OCI-M2 (cell line): ENCODE measurements at regions not wholly inside any gene's neighbourhood (a gene's known extent, or its start where the extent isn't known, plus 50 kb on each side); places are given as distances from the start of the nearest gene placed in this dataset.

Source experiments
- DNase-seq: peaks from one replicate; lab custom pipeline; 2025; ENCODE audit not compliant: unreplicated experiment; lab: John Stamatoyannopoulos, UW

DNA sequence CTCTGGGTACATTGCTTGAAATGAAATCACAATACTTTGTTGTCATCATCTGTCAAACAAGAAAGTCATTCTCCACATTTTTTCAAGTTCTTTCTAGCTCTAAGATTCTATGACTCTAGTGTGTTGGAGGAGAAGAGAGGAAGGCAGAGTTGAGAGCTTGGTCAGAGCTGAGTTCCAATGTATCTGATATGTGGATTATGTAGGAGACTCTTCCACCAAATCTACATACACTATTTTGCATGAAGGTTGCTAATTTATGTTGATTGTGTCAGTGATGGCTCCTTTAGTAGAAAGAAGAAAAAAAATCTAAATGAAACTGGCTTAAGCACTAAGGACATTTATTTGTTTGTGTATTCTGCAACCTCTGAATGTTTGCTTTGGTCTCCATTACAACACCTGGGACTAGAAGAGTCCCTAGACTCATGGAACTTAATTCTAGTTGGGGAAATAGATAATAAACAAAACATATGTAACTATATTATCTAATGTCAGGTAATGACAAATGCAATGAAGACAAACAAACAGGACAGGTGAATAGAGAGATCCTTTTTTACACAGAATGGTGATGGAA lies 691.9 kb downstream of the UQCRFS1 start:
- DNase-seq: no peak

DNA sequence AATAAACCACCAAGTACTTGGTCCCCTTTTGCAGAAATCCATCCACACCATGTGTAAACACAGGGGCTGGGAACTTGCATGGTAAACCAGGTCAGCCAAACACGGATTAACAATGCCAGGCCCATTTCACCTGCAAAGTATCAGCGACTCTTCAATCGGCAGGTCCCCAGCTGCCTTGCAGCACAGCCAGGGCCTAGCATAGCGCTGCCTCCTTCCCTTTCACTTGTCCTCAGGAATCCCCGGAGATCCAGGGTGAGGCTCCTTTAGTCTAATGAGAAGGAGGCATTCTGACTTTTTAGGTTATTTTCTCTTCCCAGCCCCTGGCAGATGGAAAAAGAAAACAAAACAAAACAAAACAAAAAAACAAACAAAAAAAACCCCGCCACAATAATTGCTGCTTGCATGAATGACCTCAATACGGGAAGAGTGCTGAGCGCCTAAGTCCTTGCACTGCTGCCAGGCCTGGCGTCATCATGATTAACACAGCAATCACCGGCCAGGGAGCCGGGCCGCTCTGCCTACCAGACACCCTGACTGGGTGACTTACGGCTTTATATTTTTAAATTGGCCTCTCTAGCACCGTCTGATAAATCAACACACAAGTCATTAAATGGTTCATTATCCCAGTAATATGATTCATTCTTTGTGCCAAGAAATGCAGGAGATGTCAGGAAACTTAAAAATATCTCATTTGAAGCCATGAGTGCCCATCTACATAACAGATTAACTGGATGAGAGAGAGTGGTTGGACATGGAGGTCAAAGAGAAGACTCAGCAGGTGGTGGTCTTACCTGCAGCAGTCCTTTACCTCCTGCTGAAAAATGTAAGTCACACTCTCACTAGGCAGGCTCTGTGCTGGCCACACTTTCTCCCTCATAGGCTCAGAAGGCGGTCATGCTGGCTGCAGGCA lies 692.7 kb downstream of the UQCRFS1 start:
- no peak for DNase-seq

DNA sequence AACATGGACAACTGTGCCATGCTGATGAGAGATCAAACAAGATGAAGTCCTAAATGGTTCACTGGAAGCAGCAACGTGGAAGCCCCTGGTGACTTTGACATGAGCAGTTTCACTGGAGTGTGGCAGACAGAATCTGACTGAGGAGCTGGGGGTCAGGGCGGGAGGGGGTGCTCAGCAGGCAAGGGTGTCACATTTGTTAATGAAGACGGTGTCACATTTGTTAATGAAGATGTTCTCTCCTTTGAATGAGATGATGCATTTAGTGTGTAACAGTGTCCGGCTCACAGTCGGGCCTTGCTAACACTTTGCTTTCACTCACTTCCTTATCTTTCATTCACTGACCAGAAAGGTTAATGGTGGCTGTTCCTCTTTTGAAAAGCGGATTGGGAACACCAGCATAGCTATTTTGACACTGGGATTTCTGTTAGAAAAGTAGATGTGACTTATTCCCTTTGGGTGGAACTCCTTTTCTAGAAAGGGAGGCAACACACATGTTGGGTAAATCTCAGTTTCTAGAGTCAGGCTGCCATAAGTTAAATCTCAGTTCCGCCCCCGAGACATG lies 693.7 kb downstream of the UQCRFS1 start:
- DNase-seq: no peak

DNA sequence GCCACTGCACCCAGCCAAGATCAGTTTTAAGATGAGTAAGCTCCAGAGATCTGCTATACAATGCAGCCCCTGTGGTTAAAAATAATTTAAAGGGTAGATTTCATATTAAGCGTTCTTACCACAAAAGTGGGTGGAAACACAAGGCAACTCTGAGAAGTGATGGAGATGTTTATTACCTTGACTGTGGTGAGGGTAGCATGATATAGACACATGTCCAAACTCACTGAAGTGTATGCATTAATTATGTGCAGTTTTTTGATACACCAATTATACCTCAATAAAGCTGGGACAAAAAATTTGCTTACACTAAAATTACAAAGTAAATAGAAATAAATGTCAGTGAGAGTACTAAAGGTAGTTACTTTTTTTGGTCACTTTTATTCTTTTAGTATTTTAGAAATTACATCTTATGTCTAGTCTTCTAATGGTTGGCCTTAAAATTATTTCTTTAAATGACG lies 696.5 kb downstream of the UQCRFS1 start:
- no peak for DNase-seq

DNA sequence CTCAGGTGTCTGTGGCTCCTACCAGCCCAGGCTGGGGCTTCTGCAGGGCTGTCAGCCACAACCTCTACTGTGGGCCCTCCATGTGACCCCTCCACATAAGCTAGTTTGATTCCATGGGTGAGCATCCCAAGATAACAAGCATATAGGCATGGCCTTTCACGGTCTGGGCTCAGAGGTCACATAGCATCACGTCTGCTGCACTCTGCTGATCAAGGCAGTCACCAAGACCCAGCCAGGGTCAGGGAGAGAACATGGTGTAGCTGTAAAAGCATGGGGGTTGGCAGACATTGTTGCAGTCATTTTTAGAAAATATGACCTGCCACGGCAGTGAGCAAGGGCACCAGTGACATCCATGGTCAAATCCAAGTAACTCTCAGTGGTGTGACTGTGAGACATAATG lies 698.8 kb downstream of the UQCRFS1 start:
- no peak for DNase-seq

DNA sequence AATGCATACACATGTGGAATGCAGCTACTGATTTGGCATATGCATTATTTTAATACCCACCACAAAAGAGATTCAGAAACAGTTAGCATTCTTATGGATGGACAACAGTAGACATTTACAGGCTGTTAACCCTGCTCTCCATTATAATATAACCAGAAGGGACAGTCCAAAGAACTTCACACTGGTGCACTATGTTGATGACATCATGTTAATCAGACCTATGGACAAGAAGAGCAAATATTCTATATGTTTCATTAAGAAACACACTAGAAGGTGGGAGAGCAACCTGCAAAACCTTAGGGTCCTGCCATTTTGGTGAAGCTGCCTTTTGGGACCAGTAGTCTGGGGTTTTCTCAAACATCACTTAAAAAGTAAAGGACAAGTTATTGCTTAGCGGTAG lies 701.3 kb downstream of the UQCRFS1 start:
- no peak for DNase-seq

DNA sequence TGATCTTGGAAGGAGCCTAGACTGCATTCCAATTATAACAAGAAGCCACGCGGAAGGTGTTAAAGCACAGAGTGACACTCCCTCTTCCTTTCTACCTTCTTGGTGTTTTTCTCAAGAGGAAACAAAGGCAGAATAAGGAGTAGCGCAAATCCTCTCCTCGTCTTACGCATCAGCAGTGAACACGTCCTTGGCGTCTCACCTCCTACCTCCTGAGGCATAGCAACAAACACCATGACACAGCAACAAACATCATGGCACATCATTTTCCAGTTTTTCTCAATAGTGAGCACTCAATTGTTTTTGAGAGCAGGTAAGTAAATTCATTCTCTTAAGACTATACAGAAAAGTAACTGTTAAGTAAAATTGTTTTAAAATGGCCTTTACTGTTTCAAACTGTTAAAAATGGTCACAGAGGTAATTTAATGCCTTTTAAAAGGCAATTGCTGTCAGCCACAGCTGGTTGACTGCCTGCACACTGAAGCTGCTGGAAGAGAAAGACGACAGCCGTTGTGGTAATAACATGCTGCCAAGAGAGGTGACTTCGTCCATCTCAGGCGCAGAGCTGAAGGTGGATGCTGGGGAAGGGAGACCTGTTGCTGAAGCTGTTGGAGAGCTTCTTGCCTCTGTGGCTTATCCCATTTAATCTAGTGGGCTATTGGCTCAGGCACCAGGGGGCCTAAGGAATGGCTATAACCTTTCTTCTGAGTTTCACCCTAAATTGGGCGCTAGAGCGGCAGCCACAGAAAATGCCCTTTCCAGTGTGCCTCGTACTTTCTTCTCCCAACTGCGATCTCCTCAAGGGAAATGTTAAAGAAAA lies 703.7 kb downstream of the UQCRFS1 start:
- no peak for DNase-seq

DNA sequence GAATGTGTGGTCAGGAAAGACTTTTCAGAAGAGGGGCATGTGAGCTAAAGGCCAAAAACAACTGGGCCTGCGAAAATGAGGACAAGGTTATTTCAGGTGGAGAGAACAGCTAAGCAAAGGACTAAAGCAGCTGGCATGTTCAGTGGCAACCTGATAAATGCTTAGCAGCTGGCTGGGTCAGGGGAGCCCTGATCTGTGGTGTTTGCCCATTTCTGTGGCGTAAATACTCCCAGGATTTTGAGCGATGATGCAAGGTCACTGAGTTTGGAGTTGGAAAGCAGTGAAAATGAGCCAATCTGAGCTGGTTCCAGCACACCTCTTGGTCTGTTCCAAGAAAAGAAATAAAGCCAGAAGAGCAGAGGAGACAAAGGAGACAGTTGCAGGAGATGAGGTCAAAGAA lies 704.3 kb downstream of the UQCRFS1 start:
- DNase-seq: no peak

DNA sequence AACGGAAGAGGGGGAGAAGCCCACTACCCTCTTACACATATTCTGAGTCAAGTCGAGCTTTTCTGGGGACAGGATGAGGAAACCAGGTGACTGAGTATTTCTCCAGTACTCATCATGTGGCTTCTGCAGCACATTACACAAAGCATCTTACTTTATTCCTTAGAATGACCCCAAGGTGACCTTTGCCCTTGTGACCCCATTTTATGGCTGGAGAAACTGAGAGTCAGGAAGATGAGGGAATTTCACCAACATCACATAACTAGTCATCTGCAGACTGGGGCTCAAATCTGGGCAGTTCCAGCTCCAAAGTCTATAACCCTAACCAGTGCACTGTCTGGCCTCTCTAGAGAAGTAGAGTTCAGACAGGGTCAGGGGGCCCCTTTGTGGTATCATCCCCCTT lies 707.0 kb downstream of the UQCRFS1 start:
- DNase-seq: no peak

DNA sequence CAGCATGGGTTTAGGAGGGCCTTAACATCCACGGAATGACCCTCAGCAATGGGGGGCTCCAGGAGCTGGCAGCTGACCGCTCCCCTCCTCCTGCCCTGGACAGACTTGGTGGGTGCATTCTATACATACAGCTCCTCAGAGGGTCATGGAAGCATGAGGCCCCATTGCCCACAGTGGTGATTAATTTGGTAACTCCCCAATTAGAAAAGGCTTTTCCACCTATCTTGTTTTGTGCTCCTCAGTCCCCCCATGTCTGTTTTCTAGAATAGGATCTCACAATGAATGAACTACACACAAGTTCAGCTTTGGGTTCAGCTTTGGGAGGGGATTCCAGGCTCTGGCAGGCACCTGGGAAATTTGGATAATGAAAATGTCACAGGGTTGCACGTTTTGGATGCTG lies 707.8 kb downstream of the UQCRFS1 start:
- no peak for DNase-seq

DNA sequence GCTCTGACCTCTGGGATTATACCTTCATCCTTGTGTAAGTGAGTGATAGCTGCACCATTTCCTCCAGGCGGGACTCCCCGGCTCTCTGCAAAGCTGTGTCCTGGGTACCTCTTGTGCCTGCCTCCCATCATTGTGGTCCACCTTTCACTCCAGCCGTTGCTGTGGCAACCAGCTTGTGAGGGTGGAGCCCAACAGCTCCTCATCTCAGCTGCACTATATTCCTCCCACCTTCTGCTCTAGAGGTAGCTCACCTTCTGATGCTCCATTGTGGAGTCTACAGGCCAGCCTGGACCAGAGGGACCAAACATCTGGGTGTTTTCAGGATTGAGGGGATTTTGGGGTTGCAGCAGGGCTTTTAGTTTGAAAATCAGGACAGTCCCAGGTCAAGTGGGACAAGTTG lies 708.2 kb downstream of the UQCRFS1 start:
- no peak for DNase-seq

DNA sequence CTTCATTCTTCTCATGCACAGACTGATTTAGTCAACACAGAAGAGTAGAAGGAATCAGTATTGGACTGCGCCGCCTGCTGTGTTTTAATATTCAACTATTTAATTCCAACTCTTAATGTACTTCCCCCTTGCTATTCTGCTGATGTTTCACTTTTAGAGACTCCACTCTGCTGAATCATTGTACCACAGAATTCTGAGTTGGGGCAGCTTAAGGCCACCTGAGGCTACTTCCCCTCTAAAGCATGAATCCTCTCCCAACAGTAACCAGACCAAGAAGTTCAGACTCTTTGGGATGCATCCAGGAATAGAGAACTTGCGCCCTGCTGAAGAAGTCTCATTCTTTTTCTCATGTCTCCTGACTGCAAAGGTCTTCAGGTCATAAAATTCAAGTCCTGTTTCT lies 708.8 kb downstream of the UQCRFS1 start:
- DNase-seq: no peak

DNA sequence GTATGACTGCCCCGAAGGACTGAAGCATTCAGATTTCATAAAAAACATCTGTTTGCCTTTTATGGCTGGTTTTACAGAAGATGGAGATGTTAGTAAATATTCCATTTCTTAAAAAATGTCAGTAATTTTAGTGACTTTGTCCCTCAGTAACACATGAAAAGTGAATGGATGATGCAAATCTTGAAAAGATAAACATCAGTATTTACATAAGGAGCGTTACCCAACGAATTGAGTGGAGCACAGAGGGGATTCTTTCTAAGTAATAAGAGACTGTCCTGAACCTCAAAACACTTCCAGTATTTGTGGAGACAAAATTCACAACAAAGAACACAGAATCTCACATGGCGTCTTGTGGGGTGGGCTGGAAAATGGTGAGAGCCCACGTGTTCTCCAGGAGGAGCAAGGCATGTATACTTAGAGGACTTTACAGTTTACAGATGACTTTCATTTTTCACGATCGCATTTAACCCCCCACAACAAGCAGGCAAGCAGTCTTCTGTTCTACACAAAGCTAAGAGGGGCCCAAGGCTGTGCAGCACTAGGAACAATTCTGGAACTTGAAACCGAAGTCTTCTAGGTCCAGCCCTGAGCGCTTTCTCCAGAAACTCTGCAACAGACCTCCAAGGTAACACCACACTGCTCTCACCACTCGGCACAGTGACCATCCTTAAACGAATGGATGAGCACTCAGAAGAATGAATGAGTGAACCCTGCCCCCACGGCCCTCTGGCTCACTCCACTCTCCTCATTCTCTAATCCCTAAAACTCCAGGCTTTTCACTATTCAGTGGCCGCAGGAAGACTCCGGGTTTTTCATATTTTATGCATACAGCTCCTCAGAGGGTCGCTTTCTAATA lies 709.8 kb downstream of the UQCRFS1 start:
- no peak for DNase-seq

DNA sequence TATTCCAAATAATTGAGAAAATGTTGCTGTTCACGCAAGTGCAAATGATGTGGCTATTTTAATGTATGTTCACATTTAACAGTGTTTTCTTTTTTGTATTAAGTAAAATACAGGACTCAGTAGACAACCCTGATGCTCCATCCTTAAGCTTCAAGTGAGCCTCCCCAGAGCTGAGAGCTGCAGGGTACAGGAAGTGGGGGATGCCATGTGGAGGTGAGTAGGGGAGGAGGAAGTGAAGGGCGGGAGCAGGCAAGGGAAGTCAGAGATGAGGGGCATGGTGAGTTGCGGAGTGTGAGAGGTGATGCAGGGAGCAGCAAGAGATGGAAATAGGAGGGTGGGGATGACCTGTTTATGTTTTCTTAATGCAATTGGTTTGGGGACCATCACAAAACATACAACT lies 711.0 kb downstream of the UQCRFS1 start:
- no peak for DNase-seq

DNA sequence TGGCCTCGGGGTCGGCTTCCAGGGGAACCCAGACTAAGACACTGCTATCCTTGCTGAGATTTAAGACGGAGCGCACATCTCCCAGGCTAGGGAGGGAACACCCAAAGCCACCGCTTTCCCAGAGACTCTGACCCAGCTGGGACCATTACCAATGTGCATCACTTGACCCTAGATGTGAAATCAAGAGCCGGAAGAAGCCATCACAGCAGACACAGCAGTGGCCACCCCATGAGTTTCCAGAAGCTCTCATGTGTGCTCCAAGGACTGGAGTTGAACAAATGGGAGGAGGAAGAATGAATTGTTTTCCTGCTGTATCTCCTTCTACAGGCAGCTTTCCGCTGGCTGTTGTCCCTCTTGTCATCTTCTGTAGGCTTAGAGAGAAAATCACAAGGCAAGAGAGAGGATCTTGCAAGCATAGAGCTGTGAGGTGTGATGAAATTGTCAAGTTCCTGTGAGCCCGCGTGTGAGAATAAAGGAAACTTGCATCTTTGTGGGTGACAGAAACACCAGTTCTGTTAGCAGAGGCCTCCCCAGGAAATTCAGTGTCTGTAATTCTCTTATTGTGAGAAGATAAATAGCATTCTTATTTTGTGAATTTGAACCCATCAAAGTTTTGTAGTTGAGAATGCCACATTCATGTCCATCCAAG lies 711.8 kb downstream of the UQCRFS1 start:
- DNase-seq: no peak

DNA sequence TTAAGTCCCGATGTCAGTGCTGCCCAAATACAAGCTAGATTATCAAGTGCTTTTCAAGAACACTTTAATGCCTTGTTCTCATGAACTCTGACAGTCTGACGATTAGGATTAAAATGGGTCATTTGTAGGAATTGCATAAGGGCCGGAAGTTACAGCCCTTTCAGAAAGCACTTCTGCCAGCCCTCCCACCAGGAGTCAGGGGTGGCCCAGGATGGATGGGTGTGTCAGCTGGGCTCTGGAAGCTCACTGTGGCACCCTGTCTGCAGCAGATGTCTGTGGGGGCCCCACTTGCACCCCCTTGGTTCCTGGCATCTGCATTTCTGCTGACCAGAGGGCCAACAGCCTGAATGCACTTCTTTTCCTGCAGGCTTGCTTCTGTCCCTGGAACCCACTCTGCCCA lies 712.7 kb downstream of the UQCRFS1 start:
- DNase-seq: no peak

DNA sequence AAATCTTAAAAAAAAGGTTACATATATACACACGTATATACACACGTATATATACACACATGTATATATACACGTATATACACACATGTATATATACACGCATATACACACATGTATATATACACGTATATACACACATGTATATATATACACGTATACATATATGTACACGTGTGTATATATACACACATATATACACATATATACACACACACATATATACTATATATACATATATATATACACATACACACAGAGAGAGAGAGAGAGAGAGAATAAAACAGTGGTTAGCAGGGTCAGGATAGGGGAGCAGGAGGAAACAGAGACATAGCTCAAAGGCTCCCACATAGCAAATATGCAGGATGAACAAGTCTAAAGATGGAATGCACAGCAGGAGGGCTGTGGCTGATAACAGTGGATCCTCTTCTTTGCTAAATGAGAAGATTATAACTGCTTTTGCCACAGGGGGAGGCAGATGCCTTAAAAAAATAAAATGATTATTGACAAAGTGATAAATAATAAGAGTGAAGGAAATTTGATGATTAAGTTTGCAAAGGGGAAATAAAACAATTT lies 714.5 kb downstream of the UQCRFS1 start:
- DNase-seq: no peak

DNA sequence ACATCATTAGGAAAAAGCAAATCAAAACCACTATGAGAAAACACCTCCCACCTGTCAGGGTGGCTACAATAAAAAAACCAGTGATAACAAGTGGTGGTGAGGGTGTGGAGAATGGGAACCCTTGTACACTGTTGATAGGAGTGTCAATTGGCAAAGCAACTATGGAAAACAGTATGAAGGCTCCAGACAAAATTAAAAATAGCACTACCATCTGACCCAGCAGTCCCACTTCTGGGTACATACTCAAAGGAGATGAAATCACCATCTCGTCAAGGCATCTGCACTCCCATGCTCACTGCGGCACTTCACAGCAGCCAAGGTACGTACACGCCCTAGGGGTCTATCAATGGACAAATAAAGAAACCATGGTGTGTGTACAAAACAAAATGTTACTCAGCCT lies 715.1 kb downstream of the UQCRFS1 start:
- DNase-seq: no peak

DNA sequence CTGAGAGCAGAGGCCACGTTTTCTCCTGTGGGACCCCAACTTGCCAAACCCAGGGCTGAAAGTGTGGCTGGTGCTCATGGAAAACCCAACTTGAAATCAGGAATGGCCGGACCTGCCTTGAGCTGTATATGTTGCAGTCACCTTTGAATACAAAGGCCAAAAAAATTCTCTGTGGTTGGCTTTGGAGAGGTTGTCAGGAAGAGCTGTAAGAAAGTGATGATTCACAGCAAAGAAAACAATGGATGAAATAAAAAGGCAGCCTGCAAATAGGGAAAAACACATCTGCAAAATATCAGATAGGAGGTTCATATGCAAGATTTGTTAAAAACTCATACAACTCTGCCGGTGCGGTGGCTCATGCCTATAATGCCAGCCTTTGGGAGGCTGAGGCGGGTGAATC lies 715.8 kb downstream of the UQCRFS1 start:
- DNase-seq: no peak

DNA sequence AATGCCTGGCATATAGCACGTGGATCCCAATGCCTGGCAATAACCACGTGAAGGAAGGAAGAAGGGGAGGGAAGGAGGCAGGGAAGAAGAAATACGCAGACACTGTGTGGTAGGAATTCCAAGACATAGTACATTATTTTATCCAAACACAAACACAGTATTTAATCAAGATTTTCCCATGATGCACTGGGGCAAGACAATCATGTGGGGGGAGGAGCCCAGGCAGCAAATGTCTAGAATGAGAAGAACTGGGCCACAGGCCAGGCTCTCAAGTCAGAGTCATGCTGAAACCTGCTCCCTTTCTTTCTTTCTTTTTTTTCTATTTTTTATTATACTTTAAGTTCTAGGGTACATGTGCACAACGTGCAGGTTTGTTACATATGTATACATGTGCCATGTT lies 717.9 kb downstream of the UQCRFS1 start:
- no peak for DNase-seq
